Endothelial cell of umbilical vein (primary cell): ENCODE measurements at regions not wholly inside any gene's neighbourhood (a gene's known extent, or its start where the extent isn't known, plus 50 kb on each side); places are given as distances from the start of the nearest gene placed in this dataset.

Experiments
- BruUV-seq: library from RNA; stranded (reverse); fragments of 400-500 nt; replicated peaks from 2 replicates; lab custom pipeline; 2021; lab: Mats Ljungman, UMichigan
- CTCF ChIA-PET: fragments of 300-600, 350-600 bp; sonication (Branson Sonifier 250); formaldehyde crosslinking; loops from one replicate; lab custom pipeline; 2021; ENCODE audit warnings: antibody characterized with exemption, inconsistent platforms; lab: Charles Lee
- POLR2A ChIA-PET: fragments of 300-600, 350-600 bp; sonication (Branson Sonifier 250); formaldehyde crosslinking; loops from one replicate; lab custom pipeline; 2021; ENCODE audit warnings: antibody characterized with exemption, inconsistent platforms; lab: Charles Lee
- DNase-seq: peaks from one replicate; pipeline ENCODE4 v3.0.0-alpha.2; 2011; ENCODE audit warnings: low read depth, low spot score
- FAIRE-seq: peaks from 2 replicates; lab custom pipeline; 2011; peaks lifted over from hg19 to GRCh38; lab: Jason Lieb, UNC
- H2AFZ ChIP-seq: 2 replicates; pipeline ENCODE4 v1.6.0; 2012; ENCODE audit warnings: low read depth, low read length, control low read depth, inconsistent platforms
- H3K27ac ChIP-seq: 2 replicates; pipeline ENCODE4 v1.5.1; 2011; ENCODE audit warnings: low read depth, mild to moderate bottlenecking, control low read depth, low read length, moderate library complexity; ENCODE audit not compliant: insufficient read depth
- H3K27me3 ChIP-seq, 2 experiments: 2 replicates each; pipeline versions ENCODE4 v1.6.0 to v1.6.1; 2011; ENCODE audit warnings: low read length in 2 of 2, mixed read lengths in 1 of 2; ENCODE audit not compliant: control insufficient read depth in 2 of 2, insufficient read depth in 2 of 2
- H3K36me3 ChIP-seq, 2 experiments: 2 replicates in 1 of 2; 3 replicates in 1 of 2; pipeline ENCODE4 v1.5.1; 2011; ENCODE audit warnings: low read length in 2 of 2, mild to moderate bottlenecking in 1 of 2, moderate library complexity in 1 of 2; ENCODE audit not compliant: control insufficient read depth in 2 of 2, insufficient read depth in 2 of 2; ENCODE audit errors: extremely low read depth in 1 of 2
- H3K4me1 ChIP-seq: 3 replicates; pipeline ENCODE4 v1.5.1; 2011; ENCODE audit warnings: mild to moderate bottlenecking, low read length; ENCODE audit not compliant: control insufficient read depth, insufficient read depth; ENCODE audit errors: extremely low read depth
- H3K4me2 ChIP-seq: 2 replicates; pipeline ENCODE4 v1.6.1; 2011; ENCODE audit warnings: low read length, control low read depth, mixed read lengths; ENCODE audit not compliant: insufficient read depth
- H3K4me3 ChIP-seq, 3 experiments: fragments of 200-600 bp in 1 of 3; sonication (generic), shearing (Covaris generic) in 1 of 3; replicated peaks in 1 of 3; 2 replicates each; pipeline ENCODE4 v1.5.1; 2011 to 2016; ENCODE audit warnings: control low read depth in 3 of 3, low read length in 3 of 3, mild to moderate bottlenecking in 2 of 3, inconsistent platforms in 1 of 3, low read depth in 1 of 3, moderate library complexity in 1 of 3; ENCODE audit not compliant: insufficient read depth in 1 of 3
- H3K79me2 ChIP-seq: 2 replicates; pipeline ENCODE4 v1.6.0; 2012; ENCODE audit warnings: low read length, inconsistent platforms; ENCODE audit not compliant: control insufficient read depth, insufficient read depth
- H3K9ac ChIP-seq: replicated peaks from 2 replicates; pipeline ENCODE3; 2011; ENCODE audit warnings: low read length, control low read depth; ENCODE audit not compliant: insufficient read depth; ENCODE audit errors: extremely low read depth
- H3K9me1 ChIP-seq: replicated peaks from 3 replicates; pipeline ENCODE4 v1.6.0; 2011; ENCODE audit warnings: mild to moderate bottlenecking, low read length; ENCODE audit not compliant: control insufficient read depth, insufficient read depth; ENCODE audit errors: extremely low read depth
- H3K9me3 ChIP-seq: replicated peaks from 2 replicates; pipeline ENCODE4 v1.5.1; 2012; ENCODE audit warnings: low read length, inconsistent platforms; ENCODE audit not compliant: control insufficient read depth, insufficient read depth
- H4K20me1 ChIP-seq: replicated peaks from 2 replicates; pipeline ENCODE3; 2011; ENCODE audit warnings: mild to moderate bottlenecking, low read length; ENCODE audit not compliant: control insufficient read depth, insufficient read depth; ENCODE audit errors: extremely low read depth
- CTCF ChIP-seq, 2 donors: IDR thresholded peaks; 1 replicate in 1 of 2; 2 replicates in 1 of 2; pipeline ENCODE4 v1.5.1; 2011; ENCODE audit warnings: low read length in 2 of 2, mild to moderate bottlenecking in 2 of 2, moderate library complexity in 2 of 2, control low read depth in 1 of 2, inconsistent platforms in 1 of 2, low read depth in 1 of 2; ENCODE audit not compliant: insufficient read depth in 1 of 2; ENCODE audit errors: extremely low read depth in 1 of 2
- EZH2 ChIP-seq: IDR thresholded peaks from 2 replicates; pipeline ENCODE4 v1.6.1; 2012; ENCODE audit warnings: borderline replicate concordance, low read depth, mild to moderate bottlenecking, moderate library complexity, low read length, inconsistent platforms; ENCODE audit not compliant: severe bottlenecking
- FOS ChIP-seq: IDR thresholded peaks from 2 replicates; pipeline ENCODE4 v1.6.1; 2011; ENCODE audit warnings: mild to moderate bottlenecking, low read length, moderate library complexity, borderline replicate concordance; ENCODE audit not compliant: insufficient read depth
- GATA2 ChIP-seq: IDR thresholded peaks from 2 replicates; pipeline ENCODE4 v1.7.0; 2011; ENCODE audit warnings: low read depth, mild to moderate bottlenecking, moderate library complexity, mixed read lengths, low read length; ENCODE audit not compliant: insufficient read length, insufficient read depth
- JUN ChIP-seq: IDR thresholded peaks from 2 replicates; pipeline ENCODE4 v1.6.1; 2011; ENCODE audit warnings: borderline replicate concordance, low read depth; ENCODE audit not compliant: insufficient read length, insufficient read depth
- MYC ChIP-seq: IDR thresholded peaks from one replicate; pipeline ENCODE4 v1.6.1; 2011; ENCODE audit warnings: mild to moderate bottlenecking, low read depth, low read length
- POLR2A ChIP-seq: IDR thresholded peaks from 2 replicates; pipeline ENCODE4 v1.6.1; 2012; ENCODE audit warnings: low read depth, mild to moderate bottlenecking, control low read depth, low read length
- POLR2AphosphoS5 ChIP-seq: IDR thresholded peaks from 2 replicates; pipeline ENCODE4 v1.6.1; 2012; ENCODE audit warnings: low read depth, mild to moderate bottlenecking, control low read depth, low read length, moderate library complexity; ENCODE audit not compliant: insufficient read depth
- dilution Hi-C: fragments of 300-500 bp; cut with MboI; formaldehyde crosslinking; loops from one replicate; pipeline ENCODE4 v1.15.0; 2019; ENCODE audit warnings: low sequenced_read_pairs; ENCODE audit not compliant: extremely low pct_ligation_motif_present
- intact Hi-C: fragments of 100-400 bp; cut with micrococcal nuclease; formaldehyde crosslinking; loops from one replicate; pipeline ENCODE4 v1.10.0; 2022
- TF ChIP-seq, protein P1 (sequence below): IDR thresholded peaks from 2 replicates; pipeline ENCODE4 v1.6.1; 2011; ENCODE audit not compliant: insufficient read depth, insufficient read length

- FAIRE-seq, result peak; percentile 67
- Histone ChIP-seq H3K4me1 (peaks cover 46% of the 10 kb centered on the region), H3K4me2 (peak overlapping the region; percentile 28), H3K9me3 (no peaks in the 10 kb centered on the region), H3K27ac (peak overlapping the region; percentile 56), H4K20me1 (no peaks in the 10 kb centered on the region), H3K36me3 (no peaks in the 10 kb centered on the region), H3K9ac (no peak overlapping the region), H3K79me2 (no peaks in the 10 kb centered on the region), H3K4me3 (no peak overlapping the region), H2AFZ (no peak overlapping the region), H3K9me1 (no peaks in the 10 kb centered on the region), H3K27me3 (no peaks in the 10 kb centered on the region)
- POLR2A ChIA-PET, result no interaction called here
- BruUV-seq, result no TSS peak
- DNase-seq, result peak; percentile 48
- TF ChIP-seq JUN (no peak), POLR2AphosphoS5 (no peak), CTCF (IDR thresholded peaks at IDR 0.05; ENCODE audit: extremely low read depth in 1 of 2, insufficient read depth in 1 of 2, low read depth in 1 of 2, low read length in 2 of 2) (no peak), MYC (no peak), EZH2 (no peak), GATA2 (no peak), FOS (no peak), POLR2A (no peak)
- TF ChIP-seq, protein P1, sequence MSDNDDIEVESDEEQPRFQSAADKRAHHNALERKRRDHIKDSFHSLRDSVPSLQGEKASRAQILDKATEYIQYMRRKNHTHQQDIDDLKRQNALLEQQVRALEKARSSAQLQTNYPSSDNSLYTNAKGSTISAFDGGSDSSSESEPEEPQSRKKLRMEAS, result no peak
- CTCF ChIA-PET, result interaction anchor here (1.0 kb wide), 1 partner anchor 8 kb away, joined by 4 read pairs; no protein-coding TSS in a partner anchor
- dilution Hi-C loops (no loop called here), intact Hi-C loops (loop anchor here (2.0 to 10.0 kb wide), 5 partner anchors 63 to 239 kb away; no protein-coding TSS in a partner anchor)
Observed at GRCh38 chr18:24989760-24990593, 362.0 kb downstream of the ZNF521 start.
